GM13976 (cell line): ENCODE measurements at regions not wholly inside any gene's neighbourhood (a gene's known extent, or its start where the extent isn't known, plus 50 kb on each side); places are given as distances from the start of the nearest gene placed in this dataset.

ENCODE experiments used
- DNase-seq: peaks from one replicate; pipeline ENCODE4 v3.0.0; 2012; ENCODE audit warnings: low spot score
- in situ Hi-C: fragments of 300-500 bp; cut with MboI; formaldehyde crosslinking; loops from one replicate; pipeline ENCODE4 v1.12.0; 2022; ENCODE audit warnings: low sequenced_read_pairs, mixed read lengths, inconsistent platforms; ENCODE audit not compliant: unreplicated experiment
- TF ChIP-seq, protein P1 (sequence below): IDR thresholded peaks from 2 replicates; pipeline ENCODE4 v1.5.1; 2012; ENCODE audit warnings: borderline replicate concordance, mild to moderate bottlenecking; ENCODE audit not compliant: insufficient read depth; ENCODE audit errors: extremely low read depth, missing control alignments, control extremely low read depth

DNA sequence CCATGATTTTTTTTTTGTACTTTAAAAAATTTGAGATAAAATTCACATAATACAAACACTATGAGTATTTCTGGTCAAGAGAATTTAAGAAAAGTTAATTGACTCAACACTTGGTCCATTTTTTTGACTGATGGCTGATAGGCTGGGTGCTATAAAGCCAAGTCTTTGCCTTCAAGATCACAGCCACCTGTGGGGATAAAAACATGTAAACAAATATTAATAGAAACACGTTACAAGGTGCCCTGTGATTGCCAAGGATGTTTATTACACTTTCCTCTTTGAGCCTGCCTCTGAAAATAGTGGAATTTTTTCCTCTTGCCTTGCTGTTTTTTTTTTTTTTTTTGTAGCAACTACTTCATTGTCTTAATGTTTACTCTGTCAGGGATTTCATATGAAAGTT is 63.3 kb downstream of the FHIP1A start:
- no peak for DNase-seq
- TF ChIP-seq, protein P1, sequence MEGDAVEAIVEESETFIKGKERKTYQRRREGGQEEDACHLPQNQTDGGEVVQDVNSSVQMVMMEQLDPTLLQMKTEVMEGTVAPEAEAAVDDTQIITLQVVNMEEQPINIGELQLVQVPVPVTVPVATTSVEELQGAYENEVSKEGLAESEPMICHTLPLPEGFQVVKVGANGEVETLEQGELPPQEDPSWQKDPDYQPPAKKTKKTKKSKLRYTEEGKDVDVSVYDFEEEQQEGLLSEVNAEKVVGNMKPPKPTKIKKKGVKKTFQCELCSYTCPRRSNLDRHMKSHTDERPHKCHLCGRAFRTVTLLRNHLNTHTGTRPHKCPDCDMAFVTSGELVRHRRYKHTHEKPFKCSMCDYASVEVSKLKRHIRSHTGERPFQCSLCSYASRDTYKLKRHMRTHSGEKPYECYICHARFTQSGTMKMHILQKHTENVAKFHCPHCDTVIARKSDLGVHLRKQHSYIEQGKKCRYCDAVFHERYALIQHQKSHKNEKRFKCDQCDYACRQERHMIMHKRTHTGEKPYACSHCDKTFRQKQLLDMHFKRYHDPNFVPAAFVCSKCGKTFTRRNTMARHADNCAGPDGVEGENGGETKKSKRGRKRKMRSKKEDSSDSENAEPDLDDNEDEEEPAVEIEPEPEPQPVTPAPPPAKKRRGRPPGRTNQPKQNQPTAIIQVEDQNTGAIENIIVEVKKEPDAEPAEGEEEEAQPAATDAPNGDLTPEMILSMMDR, result no peak
- in situ Hi-C loops, result no loop called here

DNA sequence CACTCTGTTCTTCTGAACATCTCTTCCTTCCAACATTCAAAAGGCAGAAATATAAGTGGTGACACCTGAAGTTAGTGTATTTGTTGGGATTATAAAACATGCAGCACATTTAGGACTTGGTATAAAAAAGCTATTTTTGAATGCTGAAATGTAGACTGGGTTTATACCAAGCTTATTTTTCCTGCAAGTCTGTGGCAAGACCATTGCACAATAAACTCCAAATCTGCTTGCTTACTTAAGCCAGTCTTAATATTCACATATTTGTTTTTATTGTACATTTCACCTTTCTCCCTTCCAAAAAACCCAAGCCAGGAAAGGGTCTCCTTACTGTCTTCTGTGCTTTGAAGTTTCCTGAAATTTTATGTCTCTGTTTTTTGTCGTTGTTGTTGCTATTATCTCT is 63.7 kb downstream of the FHIP1A start:
- in situ Hi-C loops, result no loop called here
- no peak for DNase-seq
- TF ChIP-seq, protein P1, result no peak

DNA sequence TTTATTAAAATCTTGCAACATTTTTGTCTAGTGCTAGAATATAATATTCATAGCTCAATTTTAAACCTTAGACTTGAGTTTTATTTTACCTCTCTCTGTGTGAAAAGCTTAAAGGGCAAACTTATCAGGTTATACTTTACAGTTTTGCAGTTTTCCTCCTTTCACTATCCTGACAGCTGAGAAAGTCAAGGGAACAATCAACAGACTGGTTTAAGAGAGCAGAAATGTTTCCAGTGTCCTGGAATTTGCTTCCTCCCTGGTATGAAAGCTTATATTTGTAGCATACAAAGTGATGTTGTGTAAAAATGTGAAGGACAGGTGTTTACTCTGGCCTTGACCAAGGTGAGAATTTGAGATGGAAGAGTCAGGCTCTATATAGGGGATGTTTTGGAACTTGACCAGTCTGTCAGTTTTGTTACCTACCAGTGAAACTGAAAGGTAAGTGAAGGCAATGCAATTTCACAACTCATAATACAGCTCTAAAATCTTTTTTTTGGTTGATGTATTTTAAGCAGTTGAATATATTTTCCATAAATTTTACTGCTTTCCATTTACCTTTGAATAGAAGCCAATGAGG is 64.6 kb downstream of the FHIP1A start:
- in situ Hi-C loops, result no loop called here

DNA sequence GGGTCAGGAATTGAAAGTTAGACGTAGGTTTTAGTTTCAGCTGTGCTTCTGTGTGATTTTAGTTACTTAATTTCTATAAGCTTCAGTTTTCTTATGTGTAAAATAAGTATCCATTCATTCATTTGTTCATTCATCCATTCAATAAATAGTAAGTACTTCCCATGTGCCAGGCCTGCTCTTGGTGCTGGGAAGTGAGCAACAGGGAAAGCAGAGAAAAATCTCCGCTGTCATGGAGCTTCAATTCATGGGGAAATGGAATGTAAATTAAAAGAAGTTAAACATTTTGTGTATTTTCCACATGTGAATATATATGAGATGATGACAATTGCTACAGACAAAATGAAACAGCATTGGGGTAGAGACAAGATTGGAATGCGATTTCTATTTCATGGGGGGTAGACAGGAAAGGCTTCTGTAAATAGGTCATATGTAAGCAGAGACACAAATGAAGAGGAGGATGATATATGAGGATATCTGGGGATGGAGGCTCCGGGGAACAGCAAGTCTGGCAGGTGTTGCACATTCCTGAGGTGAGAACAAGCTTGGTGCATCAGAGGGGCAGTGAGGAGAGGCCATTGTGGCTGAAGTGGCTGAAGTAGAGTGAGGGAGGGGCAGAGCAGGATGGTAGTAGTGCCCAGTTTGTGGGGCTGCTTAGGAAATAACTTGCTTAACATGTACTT is 66.2 kb downstream of the FHIP1A start:
- no peak for DNase-seq
- TF ChIP-seq, protein P1, result no peak

More for the DNA sequence above, 64.6 kb downstream of the FHIP1A start:
- TF ChIP-seq, protein P1, result no peak
- DNase-seq, result no peak

DNA sequence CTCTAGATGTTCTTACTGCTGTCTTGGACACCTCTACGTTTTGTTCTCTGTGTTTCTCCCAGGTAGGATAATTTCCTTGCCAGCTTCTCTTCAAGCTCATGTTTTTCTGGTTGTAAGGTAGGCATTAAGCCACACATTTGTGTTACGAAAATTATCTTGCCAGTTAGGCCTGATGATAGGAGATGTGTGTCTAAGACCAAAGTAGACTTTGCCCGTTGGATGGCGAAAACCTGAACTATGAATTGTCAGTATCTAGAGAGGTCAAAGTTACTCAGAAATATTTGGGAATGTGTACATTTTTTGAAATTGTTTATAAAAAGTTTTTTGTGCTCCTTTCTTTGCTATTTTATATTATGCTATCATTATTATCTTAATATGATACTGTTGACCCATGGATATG is 72.8 kb downstream of the FHIP1A start:
- in situ Hi-C loops, result no loop called here
- no peak for DNase-seq
- TF ChIP-seq, protein P1, result no peak

More for the DNA sequence above, 66.2 kb downstream of the FHIP1A start:
- in situ Hi-C loops, result no loop called here

DNA sequence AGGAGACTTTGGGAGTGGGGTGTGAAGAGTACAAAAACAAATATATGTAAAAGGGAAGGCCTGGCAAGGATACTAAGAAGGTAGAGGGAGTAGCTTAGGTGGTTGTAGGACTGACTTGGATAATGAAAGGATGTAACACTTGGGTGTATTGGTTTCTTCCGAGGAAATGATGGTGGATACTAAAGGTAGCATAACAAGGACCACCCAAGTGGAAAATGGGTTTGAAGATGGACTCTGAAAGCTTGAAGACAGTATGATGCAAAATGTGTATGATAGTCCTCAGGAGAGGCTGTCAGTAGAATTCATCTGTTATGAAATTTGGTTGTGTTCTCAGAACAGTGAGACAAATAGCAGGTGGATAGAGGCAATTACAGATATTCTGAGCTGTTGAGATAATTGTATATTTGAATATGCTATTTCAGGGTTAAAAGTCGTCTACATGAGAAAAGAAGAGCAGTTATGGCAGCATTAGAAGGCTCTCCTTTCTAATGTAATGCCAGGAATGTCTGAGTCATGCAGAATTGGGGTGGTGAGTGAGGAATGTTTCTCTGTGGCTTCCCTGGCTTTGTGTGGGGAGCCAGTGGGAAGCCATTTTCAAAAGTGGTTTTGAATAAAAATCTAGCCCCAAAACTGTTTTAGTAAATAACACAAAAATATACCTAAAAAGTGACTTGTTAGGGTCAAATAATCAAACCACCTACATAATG is 75.6 kb downstream of the FHIP1A start:
- in situ Hi-C loops, result no loop called here
- no peak for DNase-seq
- TF ChIP-seq, protein P1, result no peak
